C4-2B (cell line): ENCODE measurements at regions not wholly inside any gene's neighbourhood (a gene's known extent, or its start where the extent isn't known, plus 50 kb on each side); places are given as distances from the start of the nearest gene placed in this dataset.

Experiments used
- H3K27ac ChIP-seq: fragments of 450-650 bp; 2 replicates; pipeline ENCODE4 v1.5.1; 2017
- ZFX ChIP-seq: fragments of 450-650 bp; IDR thresholded peaks from 2 replicates; pipeline ENCODE4 v1.6.1; 2017
- TF ChIP-seq, protein P1 (sequence below): fragments of 450-650 bp; conservative IDR thresholded peaks from 2 replicates; pipeline ENCODE4 v1.5.1; 2017; ENCODE audit warnings: mild to moderate bottlenecking

DNA sequence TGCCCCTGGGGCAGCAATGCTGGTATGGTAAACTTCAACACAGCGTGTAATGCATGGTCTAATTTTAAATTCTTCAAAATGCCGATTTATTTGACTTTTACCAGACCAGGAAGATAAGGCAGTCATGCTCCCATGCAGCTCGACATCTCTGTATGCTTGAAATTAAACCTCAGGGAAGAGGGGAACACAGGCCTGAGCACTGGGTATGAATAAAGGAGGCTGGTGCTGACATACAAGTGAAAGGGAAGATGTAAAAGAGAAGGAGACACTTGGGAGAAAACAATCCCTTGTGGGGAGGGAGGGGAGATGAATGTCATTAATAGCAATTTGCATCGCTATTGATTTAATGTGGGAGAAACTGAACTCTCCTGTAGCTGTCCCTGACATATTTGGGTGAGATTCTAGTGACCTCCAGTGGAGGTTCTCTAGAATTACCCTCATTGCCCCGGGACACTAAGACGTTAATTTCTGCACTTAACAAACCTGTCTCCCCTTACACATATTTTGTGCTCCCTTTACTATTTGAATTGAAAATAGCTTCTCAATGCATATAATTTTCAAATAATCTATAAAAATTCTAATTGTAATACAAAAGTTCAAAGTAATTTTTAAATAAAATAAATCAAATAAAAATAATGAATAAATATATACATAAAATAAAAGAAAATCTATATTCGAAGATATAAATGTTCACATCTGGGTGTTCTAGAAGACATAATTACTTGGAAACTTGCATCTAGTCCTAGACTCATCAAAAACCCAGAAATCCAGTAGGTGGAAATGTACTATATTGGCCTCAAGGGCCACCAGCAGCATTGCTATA, 283.1 kb downstream of the LMX1A start:
- H3K27ac ChIP-seq = no peak overlapping the region
- TF ChIP-seq ZFX = no peak
- TF ChIP-seq, protein P1, sequence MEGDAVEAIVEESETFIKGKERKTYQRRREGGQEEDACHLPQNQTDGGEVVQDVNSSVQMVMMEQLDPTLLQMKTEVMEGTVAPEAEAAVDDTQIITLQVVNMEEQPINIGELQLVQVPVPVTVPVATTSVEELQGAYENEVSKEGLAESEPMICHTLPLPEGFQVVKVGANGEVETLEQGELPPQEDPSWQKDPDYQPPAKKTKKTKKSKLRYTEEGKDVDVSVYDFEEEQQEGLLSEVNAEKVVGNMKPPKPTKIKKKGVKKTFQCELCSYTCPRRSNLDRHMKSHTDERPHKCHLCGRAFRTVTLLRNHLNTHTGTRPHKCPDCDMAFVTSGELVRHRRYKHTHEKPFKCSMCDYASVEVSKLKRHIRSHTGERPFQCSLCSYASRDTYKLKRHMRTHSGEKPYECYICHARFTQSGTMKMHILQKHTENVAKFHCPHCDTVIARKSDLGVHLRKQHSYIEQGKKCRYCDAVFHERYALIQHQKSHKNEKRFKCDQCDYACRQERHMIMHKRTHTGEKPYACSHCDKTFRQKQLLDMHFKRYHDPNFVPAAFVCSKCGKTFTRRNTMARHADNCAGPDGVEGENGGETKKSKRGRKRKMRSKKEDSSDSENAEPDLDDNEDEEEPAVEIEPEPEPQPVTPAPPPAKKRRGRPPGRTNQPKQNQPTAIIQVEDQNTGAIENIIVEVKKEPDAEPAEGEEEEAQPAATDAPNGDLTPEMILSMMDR = peak; percentile 86

DNA sequence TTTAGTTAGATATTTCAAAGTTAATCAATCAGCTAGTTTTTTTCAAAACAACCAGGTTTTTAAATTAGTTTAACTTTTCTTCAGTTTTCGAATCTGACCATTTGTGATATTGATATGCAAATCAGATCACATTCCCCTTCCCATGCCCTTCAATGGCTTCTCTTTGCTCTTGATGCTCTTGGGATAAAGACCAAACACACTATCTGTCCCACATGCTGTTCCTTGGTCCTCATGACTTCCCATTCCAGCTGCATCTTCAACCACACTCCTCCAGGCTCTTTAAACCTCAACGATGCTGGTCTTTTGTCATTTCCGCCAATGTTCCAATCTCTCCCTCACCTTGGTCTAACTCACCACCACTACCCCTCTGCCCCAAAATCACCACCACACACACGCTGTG, 285.8 kb downstream of the LMX1A start:
- no peak for TF ChIP-seq ZFX
- TF ChIP-seq, protein P1 = no peak
- H3K27ac ChIP-seq = no peak overlapping the region

DNA sequence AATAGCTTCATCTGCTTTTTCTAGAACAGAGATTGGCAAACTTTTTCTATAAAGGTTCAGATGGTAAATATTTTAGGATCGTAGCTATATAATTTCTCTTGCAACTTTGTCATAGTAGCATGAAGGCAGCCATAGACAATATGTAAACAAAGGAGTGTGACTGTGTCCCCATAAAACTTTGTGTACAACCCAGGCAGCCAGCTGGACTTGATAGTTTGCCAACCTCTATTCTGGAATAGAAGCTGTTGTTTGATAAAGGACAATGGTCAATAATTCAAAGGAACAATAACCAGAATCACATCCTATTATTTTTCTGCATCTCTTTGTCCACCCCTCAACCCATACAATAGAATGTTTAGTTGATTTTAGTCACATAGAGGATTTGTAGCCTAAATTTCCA, 286.7 kb downstream of the LMX1A start:
- TF ChIP-seq, protein P1 = no peak
- TF ChIP-seq ZFX = no peak
- H3K27ac ChIP-seq = no peak overlapping the region

DNA sequence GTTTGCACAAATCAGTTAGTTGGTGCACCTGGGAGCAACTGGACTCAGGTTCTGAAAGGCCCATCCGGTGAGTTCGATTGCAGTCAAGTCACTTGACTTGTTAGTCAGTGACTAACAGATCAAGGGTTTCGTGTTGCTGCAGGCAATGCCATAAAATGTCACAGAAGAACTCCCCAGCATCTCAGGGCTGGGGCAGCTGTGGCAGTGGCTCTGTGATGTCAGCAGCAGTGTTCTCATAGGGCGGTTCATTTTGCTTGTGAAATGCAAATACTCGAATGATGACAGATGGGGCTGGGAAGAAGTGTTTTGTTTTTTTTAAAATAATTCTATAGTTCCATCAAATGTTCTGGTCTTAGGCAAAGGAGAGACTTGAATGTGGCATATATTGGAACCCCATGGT, 287.8 kb downstream of the LMX1A start:
- no peak for TF ChIP-seq ZFX
- TF ChIP-seq, protein P1 = no peak
- no peak overlapping the region for H3K27ac ChIP-seq

DNA sequence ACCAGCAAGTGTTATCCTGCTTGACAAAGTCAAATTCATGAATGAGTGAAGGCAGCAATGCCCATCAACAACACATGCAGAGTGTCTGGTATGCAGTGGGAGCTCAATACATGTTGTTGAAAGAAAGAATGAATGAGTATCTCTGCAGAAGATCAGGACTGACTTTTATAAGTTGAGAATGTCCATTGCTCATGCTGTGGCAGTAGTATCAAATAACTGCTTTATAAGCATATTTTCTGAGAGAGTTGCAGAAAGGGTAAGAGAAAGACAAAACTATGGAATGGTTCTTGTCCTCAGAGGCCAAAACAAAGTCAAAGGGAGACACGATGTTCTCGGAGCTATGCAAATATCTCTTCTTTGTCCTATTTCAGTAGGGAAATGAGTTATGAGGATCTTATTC, 288.7 kb downstream of the LMX1A start:
- H3K27ac ChIP-seq = no peak overlapping the region
- TF ChIP-seq, protein P1 = no peak
- no peak for TF ChIP-seq ZFX

DNA sequence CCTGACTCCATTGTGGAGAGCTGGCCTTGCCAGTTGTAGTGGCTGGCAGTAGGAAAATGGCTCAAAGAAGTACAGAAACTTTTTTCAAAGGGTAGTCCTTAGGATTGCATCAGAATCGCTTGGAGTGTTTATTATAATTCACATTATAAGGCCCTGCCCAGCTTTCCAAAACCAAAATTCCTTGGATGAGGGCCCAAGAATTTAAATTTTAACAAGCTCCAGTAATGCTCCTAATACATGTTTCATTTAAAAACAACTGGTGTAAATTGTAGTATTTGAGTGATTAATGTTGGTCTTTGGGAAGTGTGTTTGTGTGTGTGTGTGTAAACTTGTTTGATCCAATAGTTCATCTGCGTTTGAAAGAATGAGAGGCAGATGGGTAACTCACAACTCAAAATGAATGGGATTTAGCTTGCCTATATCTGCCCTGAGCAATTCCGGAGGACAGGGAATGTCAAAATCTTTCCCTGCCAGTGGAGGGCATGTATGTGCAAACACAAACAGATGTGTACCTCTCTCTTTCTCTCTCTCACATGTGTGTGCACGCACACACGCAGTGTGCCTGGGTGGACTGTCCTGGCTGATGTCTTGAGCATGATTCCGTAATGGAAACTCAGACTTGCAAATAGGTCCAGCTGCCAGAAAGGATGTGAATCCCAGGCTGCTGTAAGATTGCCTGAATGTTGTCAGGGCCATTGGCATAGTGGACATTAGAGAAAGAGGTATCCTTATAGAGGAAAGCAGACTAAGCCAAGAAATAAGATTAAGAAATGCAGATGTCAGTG, 293.1 kb downstream of the LMX1A start:
- TF ChIP-seq, protein P1 = no peak
- no peak for TF ChIP-seq ZFX
- H3K27ac ChIP-seq = no peak overlapping the region

DNA sequence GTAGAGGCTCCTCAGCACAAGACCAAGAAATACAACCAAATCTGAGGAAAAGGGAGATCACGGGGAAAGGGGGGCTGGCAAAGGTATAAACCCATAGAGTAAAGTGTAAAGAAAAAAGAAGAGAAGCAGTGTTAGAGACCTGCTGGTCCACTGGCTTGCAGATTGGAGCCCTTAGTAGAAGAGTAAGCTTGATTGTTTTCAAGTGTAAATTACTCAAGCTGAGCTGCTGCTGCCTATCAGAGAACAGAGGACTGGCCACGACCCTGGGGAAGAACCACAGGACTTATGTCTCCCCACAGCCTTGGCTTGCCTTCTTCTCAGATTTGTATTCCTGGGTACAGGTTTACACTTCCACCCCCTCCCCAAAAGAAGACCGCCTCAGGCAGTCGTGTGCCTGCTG, 294.2 kb downstream of the LMX1A start:
- H3K27ac ChIP-seq = no peak overlapping the region
- TF ChIP-seq ZFX = no peak
- TF ChIP-seq, protein P1 = no peak
